ENCODE measurements at regions not wholly inside any gene's neighbourhood (a gene's known extent, or its start where the extent isn't known, plus 50 kb on each side); places are given as distances from the start of the nearest gene placed in this dataset.

GRCh38 chr1:177429234-177429633 is 258.5 kb downstream of the BRINP2 start:
- peak; percentile 59 for TF ChIP-seq CTCF (conservative IDR thresholded peaks at IDR 0.05)
- H3K27ac ChIP-seq: peak overlapping the region; percentile 43

- no peak overlapping the region for H3K27ac ChIP-seq
- TF ChIP-seq CTCF (conservative IDR thresholded peaks at IDR 0.05): no peak
Observed at GRCh38 chr1:177427811-177428210, 257.1 kb downstream of the BRINP2 start.

GRCh38 chr1:177426497-177426896 is 255.7 kb downstream of the BRINP2 start:
- TF ChIP-seq CTCF (conservative IDR thresholded peaks at IDR 0.05): no peak
- H3K27ac ChIP-seq: no peak overlapping the region

- H3K27ac ChIP-seq: no peak overlapping the region
- TF ChIP-seq CTCF (conservative IDR thresholded peaks at IDR 0.05): no peak
Observed at GRCh38 chr1:177425199-177425598, 254.4 kb downstream of the BRINP2 start.

DNA sequence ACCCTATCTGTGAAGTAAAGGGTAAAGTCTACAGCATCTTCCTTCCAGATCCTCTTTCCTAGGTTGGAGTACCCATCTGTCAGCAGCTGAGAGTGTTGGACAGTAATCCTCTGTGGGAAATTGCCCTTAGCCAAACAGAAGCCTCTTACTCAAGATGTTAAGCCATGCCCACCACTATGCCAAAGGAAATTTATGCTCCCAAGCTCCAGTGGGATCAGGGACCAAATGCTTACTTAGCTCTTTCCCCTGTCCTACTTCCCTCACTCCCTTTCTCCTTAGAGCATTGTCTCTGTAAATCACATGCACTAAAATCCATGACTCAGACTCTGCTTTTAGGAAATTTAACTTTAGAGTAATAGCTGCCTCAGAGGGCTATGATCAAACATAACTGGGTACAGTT is 254.0 kb downstream of the BRINP2 start:
- no peak for TF ChIP-seq CTCF (conservative IDR thresholded peaks at IDR 0.05)
- no peak overlapping the region for H3K27ac ChIP-seq

- TF ChIP-seq CTCF (conservative IDR thresholded peaks at IDR 0.05): no peak
- H3K27ac ChIP-seq: no peak overlapping the region
Observed at GRCh38 chr1:177423090-177423489, 252.3 kb downstream of the BRINP2 start.

- no peak for TF ChIP-seq CTCF (conservative IDR thresholded peaks at IDR 0.05)
- H3K27ac ChIP-seq: no peak overlapping the region
Observed at GRCh38 chr1:177413982-177414596, 243.3 kb downstream of the BRINP2 start.
